OCI-LY1 (cell line): ENCODE measurements at regions not wholly inside any gene's neighbourhood (a gene's known extent, or its start where the extent isn't known, plus 50 kb on each side); places are given as distances from the start of the nearest gene placed in this dataset.

Source experiments
- EZH2 ChIP-seq: fragments of 200-600 bp; sonication (generic), shearing (Covaris generic); IDR thresholded peaks from 2 replicates; pipeline ENCODE4 v1.8.0; 2017; ENCODE audit warnings: borderline replicate concordance, mixed run types, mild to moderate bottlenecking, antibody characterized with exemption, low read length, moderate library complexity, mixed read lengths
- TF ChIP-seq, protein P1 (sequence below): fragments of 200-600 bp; sonication (generic), shearing (Covaris generic); IDR thresholded peaks from 2 replicates; pipeline ENCODE4 v1.5.1; 2017; ENCODE audit warnings: mild to moderate bottlenecking, antibody characterized with exemption, low read length, moderate library complexity, mixed read lengths

DNA sequence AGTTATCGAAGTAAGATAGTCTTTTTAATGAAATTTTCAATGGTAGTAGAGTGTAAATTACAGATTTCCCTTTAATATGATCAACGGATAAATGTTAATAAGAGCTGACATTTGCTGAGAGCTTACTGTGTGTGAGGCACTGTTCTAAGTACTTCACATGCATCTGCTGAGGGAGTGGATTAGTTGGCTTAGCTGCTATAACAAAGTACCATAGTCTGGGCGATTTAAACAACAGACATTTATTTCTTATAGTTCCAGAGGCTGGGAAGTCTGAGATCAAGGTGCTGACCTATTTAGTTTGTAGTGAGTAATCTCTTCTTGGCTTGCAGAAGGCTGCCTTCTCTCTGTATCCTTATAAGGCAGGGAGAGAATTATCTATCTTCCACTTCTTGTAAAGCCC, 174.3 kb downstream of the CEP135 start:
- TF ChIP-seq EZH2: no peak
- TF ChIP-seq, protein P1, sequence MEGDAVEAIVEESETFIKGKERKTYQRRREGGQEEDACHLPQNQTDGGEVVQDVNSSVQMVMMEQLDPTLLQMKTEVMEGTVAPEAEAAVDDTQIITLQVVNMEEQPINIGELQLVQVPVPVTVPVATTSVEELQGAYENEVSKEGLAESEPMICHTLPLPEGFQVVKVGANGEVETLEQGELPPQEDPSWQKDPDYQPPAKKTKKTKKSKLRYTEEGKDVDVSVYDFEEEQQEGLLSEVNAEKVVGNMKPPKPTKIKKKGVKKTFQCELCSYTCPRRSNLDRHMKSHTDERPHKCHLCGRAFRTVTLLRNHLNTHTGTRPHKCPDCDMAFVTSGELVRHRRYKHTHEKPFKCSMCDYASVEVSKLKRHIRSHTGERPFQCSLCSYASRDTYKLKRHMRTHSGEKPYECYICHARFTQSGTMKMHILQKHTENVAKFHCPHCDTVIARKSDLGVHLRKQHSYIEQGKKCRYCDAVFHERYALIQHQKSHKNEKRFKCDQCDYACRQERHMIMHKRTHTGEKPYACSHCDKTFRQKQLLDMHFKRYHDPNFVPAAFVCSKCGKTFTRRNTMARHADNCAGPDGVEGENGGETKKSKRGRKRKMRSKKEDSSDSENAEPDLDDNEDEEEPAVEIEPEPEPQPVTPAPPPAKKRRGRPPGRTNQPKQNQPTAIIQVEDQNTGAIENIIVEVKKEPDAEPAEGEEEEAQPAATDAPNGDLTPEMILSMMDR: no peak
